ENCODE measurements at regions not wholly inside any gene's neighbourhood (a gene's known extent, or its start where the extent isn't known, plus 50 kb on each side); places are given as distances from the start of the nearest gene placed in this dataset.

GRCh38 chr4:188613976-188614375, 474.7 kb downstream of the TRIML1 start:
- H3K4me3 ChIP-seq (ENCODE audit: low read depth, low read length) = no peak overlapping the region
- no peak for TF ChIP-seq CTCF (IDR thresholded peaks at IDR 0.05; ENCODE audit: low read depth, low read length)

GRCh38 chr4:188619456-188620149, 480.4 kb downstream of the TRIML1 start:
- no peak for TF ChIP-seq CTCF (IDR thresholded peaks at IDR 0.05; ENCODE audit: low read depth, low read length)
- H3K4me3 ChIP-seq (ENCODE audit: low read depth, low read length) = no peak overlapping the region

GRCh38 chr4:188620608-188621007, 481.4 kb downstream of the TRIML1 start:
- no peak for TF ChIP-seq CTCF (IDR thresholded peaks at IDR 0.05; ENCODE audit: low read depth, low read length)
- H3K4me3 ChIP-seq (ENCODE audit: low read depth, low read length) = no peak overlapping the region

GRCh38 chr4:188623314-188623854, 484.1 kb downstream of the TRIML1 start:
- H3K4me3 ChIP-seq (ENCODE audit: low read depth, low read length) = no peak overlapping the region
- TF ChIP-seq CTCF (IDR thresholded peaks at IDR 0.05; ENCODE audit: low read depth, low read length) = no peak

- no peak for TF ChIP-seq CTCF (IDR thresholded peaks at IDR 0.05; ENCODE audit: low read depth, low read length)
- no peak overlapping the region for H3K4me3 ChIP-seq (ENCODE audit: low read depth, low read length)
These were observed 485.1 kb downstream of the TRIML1 start for GRCh38 chr4:188624370-188624769.

GRCh38 chr4:188627892-188628291, 488.7 kb downstream of the TRIML1 start:
- no peak overlapping the region for H3K4me3 ChIP-seq (ENCODE audit: low read depth, low read length)
- no peak for TF ChIP-seq CTCF (IDR thresholded peaks at IDR 0.05; ENCODE audit: low read depth, low read length)

- no peak for TF ChIP-seq CTCF (IDR thresholded peaks at IDR 0.05; ENCODE audit: low read depth, low read length)
- H3K4me3 ChIP-seq (ENCODE audit: low read depth, low read length) = no peak overlapping the region
These were observed 500.3 kb downstream of the TRIML1 start for GRCh38 chr4:188639479-188640100.

Data from WI38 (cell line).